ENCODE measurements at regions not wholly inside any gene's neighbourhood (a gene's known extent, or its start where the extent isn't known, plus 50 kb on each side); places are given as distances from the start of the nearest gene placed in this dataset. TPM values are rescaled to one million over a fixed set of nuclear protein-coding genes. Genes with fewer than 3 reads are reported as not detected.

DNA sequence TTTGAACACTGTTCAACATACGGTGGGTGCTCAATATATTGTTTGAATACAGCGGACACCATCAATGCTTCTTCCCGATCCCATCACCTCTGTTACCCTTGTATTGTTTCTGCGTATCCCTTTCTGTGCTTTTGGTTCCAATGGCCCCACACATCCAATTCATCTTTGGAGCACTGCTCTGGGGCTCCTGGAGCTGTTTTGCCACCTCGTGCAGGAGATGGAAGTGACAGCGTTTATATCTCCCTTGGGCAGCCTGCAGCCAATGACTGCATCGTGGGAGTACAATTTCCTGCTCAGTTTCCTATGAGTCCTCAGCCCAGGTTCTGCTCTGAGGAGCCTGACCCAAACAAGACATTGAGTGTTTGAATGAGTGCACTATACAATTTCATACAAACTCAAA lies 50.2 kb upstream of the PIK3CG start:
- no peak overlapping the region for H2AFZ ChIP-seq (ENCODE audit: insufficient read depth, low read depth, low read length, poor library complexity, severe bottlenecking)
- H3K4me2 ChIP-seq (replicated peaks; ENCODE audit: extremely low read depth, low read length, poor library complexity, severe bottlenecking): no peak overlapping the region
- peaks cover 3 to 8% of the 10 kb centered on the region in 2 donors for H3K4me1 ChIP-seq (ENCODE audit: control insufficient read depth in 1 of 2, insufficient read depth in 2 of 2, low read length in 2 of 2)
- TF ChIP-seq, protein P1, sequence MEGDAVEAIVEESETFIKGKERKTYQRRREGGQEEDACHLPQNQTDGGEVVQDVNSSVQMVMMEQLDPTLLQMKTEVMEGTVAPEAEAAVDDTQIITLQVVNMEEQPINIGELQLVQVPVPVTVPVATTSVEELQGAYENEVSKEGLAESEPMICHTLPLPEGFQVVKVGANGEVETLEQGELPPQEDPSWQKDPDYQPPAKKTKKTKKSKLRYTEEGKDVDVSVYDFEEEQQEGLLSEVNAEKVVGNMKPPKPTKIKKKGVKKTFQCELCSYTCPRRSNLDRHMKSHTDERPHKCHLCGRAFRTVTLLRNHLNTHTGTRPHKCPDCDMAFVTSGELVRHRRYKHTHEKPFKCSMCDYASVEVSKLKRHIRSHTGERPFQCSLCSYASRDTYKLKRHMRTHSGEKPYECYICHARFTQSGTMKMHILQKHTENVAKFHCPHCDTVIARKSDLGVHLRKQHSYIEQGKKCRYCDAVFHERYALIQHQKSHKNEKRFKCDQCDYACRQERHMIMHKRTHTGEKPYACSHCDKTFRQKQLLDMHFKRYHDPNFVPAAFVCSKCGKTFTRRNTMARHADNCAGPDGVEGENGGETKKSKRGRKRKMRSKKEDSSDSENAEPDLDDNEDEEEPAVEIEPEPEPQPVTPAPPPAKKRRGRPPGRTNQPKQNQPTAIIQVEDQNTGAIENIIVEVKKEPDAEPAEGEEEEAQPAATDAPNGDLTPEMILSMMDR (IDR thresholded peaks at IDR 0.05): no peak
- Mint-ChIP-seq H3K9me3 (no peaks in the 10 kb centered on the region), H3K27ac (no peak overlapping the region), H3K4me3 (no peak overlapping the region), H3K4me1 (peaks cover 10% of the 10 kb centered on the region), H3K36me3 (no peaks in the 10 kb centered on the region), H3K27me3 (ENCODE audit: low read depth in 3 of 3) (peaks cover 0 to 2% (median 0%) of the 10 kb centered on the region in 3 donors)
- no peaks in the 10 kb centered on the region for H3K79me2 ChIP-seq (ENCODE audit: insufficient read depth, low read length)
- no peak overlapping the region for H3K4me3 ChIP-seq (replicated peaks in 1 of 3; ENCODE audit: low read depth in 2 of 3, low read length in 3 of 3)
- no peaks in the 10 kb centered on the region for H3K36me3 ChIP-seq (replicated peaks in 1 of 2; ENCODE audit: control insufficient read depth in 1 of 2, insufficient read depth in 2 of 2, low read length in 2 of 2)
- no peak for DNase-seq
- H3K9ac ChIP-seq (ENCODE audit: insufficient read depth, low read length, poor library complexity, severe bottlenecking): no peak overlapping the region
- no peaks in the 10 kb centered on the region for H4K20me1 ChIP-seq (ENCODE audit: insufficient read depth, low read length)
- no peaks in the 10 kb centered on the region for H3K9me3 ChIP-seq (replicated peaks in 1 of 2; ENCODE audit: control insufficient read depth in 1 of 2, insufficient read depth in 1 of 2, low read length in 2 of 2)
- H3K27ac ChIP-seq (ENCODE audit: low read depth in 1 of 2, low read length in 2 of 2): no peak overlapping the region
- WGBS (ENCODE audit: insufficient coverage): 53% methylated on average over 7 of the region's 7 CpGs
- intact Hi-C loops (cut with micrococcal nuclease): no loop called here
- no peaks in the 10 kb centered on the region for H3K27me3 ChIP-seq (ENCODE audit: control insufficient read depth in 2 of 2, insufficient read depth in 2 of 2, low read length in 2 of 2)

Small RNA genes in the stretch of these regions (small RNA-seq; reads per million reads assigned to genes)
- gene RNA5SP236 (ENCODE audit: insufficient read length, low read depth): not detected
